NCI-H2196 treated with DMSO at 0.1 percent for 48 hours (cell line): ENCODE measurements at regions not wholly inside any gene's neighbourhood (a gene's known extent, or its start where the extent isn't known, plus 50 kb on each side); places are given as distances from the start of the nearest gene placed in this dataset.
"Not testable (repeated sequence)": the region's sequence is repeated elsewhere in the genome, so short reads cannot be mapped to it uniquely, and the experiment has no call there.

Source experiments
- DNase-seq: peaks from one replicate; lab custom pipeline; 2025; ENCODE audit not compliant: unreplicated experiment; lab: John Stamatoyannopoulos, UW

DNA sequence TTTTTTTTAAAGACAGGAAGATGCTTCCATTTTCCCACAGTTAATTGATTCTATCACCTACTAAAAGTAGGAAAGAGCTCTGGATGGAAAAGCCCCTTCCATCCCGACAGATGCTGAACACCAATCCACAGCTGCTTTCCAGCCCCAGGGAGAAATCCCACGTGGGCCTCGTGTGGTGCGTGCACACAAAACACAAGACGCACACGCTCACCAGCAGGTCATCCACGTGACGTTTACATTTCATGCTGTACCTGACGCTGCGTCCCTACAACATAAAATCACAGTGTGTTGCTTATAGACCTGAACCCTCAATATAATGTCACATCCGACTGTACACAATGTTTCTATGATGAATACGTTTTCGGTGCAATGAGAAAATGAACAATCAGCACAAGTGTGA is 50.2 kb upstream of the DACT2 start:
- no peak for DNase-seq

DNA sequence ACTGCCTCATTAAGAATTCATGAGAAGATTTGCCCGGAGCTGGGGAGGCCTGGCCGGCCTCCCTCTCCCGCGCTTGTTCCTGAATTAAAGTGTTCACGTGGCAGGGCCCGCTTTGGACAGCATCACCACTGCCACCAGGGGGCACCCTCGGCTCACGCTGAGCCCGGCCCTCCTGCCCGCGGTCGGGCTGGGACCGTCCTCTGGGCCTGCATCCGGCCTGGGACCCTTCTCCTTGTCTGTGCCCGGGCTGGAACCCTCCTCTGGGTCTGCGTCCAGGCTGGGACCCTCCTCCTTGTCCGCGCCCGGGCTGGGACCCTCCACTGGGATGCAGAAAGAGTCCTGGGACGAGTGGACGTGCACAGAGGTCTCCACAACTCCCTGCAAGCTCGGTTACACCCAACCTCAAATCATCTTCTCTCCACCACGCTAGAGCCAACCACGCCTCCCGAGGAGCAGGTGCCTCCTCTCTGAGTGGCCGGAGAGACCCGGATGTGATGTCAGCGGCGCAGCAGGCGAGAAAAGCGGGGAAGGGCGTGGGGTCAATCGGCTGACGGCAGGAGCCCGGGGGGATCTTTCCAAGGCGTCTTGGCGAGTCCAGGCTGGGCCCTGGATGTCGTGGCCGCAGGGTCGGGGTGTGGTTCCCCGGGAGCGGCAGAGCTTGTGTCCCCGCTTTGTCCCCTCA is 50.9 kb upstream of the DACT2 start:
- DNase-seq = no peak

DNA sequence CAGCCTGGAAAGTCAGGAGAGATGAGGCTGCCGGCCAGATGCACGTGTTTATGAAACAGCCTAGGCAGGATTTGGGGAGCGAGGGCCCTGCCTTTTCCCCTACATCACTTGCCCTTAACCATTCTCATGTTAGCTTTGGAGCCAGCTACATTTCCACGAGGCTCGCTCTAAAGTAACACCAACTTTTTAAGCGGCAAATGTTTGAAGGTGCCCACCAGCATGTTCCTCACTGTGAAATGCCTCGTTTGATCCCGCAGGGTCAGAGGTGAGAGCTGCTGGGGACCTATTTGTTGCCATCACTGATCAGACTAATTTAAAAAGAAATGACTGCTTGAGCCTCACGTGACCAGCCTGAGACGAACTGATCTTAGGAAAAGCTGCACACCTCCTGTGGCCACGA is 51.6 kb upstream of the DACT2 start:
- no peak for DNase-seq

DNA sequence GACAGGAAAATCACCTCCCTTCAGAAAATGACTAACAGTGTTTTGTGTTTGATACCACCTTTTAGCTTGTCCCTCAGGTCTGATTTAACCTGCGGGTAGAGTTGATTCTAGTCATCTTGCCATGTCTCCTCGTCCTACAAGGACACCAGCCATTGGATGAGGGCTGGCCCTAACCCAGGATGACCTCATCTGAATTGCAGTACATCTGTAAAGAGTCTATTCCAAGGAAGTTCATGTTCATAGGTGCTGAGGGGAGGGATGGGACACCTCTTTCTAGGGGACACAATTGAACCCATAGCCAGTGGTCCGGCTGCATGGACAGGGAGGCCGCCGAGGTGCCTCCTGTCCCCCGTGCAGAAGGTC is 52.0 kb upstream of the DACT2 start:
- no peak for DNase-seq

DNA sequence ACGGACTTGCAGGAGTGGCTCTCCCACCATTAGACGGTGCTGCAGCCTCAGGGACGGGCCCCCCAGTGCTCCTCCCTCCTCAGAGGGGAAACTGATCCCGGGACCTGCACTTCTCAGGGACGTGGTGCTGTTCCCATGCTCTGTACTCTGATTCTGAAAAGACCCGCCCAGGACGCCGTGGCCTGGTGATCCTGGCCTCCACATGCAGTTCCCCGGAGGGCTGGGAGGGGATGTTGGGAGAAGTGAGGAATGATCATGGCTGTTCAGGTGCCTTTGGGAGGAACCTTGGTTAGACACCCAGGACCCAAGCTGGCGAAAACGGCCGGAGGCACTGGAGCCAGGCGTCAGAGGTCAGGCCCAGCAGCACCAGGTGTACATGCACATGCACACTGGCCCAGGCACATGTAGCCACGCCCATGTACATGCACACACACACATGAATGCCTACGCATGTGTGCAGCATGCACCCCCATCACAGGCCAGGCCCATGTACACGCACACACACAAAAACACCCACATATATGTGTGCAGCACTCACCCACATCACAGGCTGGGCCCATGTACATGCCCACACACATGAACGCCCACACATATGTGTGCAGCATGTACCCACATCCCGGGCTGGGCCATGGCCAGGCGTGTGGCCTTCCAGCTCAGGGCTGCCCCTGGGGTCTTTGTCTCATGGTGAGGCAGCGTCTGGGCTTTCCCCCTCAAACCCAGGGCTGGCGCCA is 52.6 kb upstream of the DACT2 start:
- DNase-seq = no peak

DNA sequence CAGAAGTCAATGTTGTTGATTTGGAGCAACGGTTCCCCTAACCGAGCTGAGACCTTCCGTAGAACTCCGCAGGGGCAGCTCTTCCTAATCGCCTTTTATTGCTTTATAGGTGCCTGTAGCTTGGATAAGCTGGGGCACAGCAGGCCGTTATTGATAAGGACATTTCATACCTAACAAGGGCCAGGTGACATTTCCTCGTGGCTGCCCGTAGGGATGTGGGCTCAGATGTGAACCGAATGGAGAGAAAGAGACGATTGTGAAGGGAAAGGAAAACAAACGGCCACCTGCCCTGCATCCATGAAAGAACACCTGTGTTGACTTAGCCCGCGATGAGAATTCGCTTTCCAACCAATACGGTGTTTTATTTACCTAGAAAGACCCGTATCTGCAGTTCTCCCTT is 53.3 kb upstream of the DACT2 start:
- DNase-seq = peak; percentile 21

DNA sequence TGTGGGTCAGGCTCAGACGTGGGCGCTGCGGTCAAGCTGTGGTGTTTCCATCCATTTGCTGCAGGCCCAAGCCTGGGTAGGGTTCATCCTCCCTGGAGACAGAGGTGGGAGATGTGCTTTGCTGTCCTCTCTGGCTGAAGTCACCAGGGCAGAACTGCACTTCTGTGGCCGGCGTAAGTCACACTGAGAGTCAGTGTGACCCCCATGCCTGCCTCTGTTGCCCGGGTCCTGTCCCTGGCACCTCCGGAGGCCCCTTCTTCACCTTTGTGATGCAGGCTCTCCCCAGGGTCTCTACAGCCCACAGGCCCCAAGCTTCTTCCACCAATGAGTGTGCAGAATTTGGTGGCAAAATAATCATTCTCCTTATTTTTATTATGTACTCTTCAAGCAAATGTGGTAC is 53.8 kb upstream of the DACT2 start:
- DNase-seq = no peak

DNA sequence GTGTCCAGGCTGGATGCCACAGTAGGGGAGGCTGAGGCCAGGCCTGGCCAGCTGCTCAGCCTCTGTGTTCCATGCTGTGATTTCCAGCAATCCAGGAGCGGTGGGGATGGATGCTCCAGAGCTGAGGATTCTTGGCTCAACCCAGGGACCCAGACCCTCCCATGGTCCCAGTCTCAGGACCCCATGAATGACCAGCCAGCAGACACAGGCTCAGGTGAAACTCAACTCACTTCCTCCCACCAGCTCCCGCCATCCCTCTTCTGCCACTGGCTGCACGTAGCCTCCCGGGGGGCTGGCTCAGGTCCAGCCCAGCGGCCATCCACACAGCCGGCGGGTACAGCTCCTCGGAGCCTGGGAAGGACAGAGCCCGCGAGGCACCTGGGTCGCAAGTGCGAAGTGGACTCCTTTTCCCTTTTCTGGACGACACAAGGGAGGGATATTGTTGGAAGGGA is 54.5 kb upstream of the DACT2 start:
- no peak for DNase-seq

DNA sequence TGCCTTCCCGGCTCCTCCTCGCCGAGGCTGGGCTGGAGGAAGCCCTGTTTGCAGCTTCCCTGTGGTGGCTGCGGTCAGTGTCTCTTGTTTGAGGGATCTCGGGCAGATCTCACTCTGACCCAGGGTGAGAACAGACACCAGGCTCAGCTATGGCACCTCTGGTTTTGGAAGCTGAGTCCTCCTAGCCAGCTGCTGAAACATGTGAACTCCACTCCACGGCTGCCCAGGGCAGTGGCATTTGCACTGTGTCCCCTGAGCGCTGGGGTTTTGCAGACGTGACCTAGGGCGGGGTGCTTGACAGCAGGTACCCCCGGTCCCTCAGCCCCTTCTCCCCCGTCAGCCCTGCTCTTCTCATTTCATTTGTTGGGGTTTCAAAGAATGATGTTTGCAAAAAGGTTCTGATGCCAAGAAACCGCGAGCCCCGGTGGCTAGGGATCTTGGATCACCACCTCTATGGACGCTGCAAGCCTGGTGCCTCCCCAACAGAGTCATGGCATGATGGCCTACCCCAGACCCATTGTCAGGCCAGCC is 55.0 kb upstream of the DACT2 start:
- no peak for DNase-seq

DNA sequence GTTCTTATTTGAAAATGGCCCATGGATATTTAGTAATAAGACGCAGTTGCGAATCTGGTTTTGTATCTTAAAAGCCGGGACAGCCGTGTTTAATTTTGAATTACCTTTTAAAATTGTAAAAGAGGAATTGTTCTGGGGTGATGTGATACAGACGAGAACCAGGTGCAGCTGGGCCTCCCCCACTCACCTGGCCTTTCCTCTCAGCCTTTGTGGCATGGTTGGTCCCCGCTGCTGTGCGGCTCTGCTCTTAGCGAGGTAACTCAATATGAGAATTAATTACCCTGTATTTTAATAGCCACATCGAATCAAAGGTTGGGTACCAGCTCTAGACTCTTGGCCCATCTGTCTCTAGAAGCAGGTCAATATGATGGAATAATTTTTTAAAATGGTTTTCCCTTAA is 56.5 kb upstream of the DACT2 start:
- no peak for DNase-seq

DNA sequence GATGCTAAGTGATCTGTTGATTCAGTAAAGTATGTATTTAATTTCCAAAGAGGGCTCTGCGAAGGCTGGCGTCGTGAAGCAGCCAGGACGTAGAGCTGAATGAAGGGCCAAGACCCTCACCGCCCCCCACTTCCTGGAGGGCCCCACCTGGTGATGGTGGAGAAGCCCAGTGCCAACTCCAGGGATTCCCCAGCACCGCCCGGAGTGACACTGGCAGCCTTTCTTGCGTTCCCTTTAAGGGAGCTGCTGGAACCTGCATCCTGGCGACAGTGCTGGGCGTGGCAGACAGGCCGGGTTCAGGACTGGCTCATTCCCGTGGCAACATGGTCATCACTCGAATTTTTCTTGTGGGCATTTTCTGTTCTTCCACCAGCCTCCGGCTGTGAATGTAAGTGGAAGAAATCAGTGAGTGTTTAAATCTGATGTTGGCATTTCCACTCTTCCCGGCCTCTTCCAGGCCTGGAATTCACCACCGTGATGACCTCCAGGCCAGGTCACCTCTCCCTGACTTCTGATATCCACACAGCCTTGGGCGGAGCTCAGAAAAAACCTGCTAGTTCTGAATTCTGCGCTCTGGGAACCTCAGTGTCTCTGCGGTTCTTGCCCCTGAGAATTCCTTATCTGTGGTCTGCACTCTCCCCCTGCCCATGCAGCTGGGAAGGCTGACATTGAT is 57.4 kb upstream of the DACT2 start:
- no peak for DNase-seq

DNA sequence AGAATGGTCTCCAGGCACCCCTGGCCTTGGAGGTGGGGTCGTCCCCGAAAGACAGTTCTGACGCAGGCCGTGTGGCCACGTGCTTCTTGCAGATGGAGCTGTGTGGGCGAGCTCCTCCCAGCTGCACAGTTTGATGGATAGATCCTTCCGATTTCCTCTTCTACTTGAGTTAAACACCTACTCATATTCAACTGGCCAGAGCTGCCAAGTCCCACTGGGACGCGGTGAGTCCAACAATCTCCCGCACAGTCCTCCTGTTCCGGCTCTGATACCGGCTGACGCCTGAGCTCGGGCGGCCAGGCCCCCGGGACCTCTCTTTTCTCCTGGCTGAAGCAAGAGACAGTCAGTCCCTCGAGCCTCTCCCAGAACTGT is 57.9 kb upstream of the DACT2 start:
- no peak for DNase-seq

DNA sequence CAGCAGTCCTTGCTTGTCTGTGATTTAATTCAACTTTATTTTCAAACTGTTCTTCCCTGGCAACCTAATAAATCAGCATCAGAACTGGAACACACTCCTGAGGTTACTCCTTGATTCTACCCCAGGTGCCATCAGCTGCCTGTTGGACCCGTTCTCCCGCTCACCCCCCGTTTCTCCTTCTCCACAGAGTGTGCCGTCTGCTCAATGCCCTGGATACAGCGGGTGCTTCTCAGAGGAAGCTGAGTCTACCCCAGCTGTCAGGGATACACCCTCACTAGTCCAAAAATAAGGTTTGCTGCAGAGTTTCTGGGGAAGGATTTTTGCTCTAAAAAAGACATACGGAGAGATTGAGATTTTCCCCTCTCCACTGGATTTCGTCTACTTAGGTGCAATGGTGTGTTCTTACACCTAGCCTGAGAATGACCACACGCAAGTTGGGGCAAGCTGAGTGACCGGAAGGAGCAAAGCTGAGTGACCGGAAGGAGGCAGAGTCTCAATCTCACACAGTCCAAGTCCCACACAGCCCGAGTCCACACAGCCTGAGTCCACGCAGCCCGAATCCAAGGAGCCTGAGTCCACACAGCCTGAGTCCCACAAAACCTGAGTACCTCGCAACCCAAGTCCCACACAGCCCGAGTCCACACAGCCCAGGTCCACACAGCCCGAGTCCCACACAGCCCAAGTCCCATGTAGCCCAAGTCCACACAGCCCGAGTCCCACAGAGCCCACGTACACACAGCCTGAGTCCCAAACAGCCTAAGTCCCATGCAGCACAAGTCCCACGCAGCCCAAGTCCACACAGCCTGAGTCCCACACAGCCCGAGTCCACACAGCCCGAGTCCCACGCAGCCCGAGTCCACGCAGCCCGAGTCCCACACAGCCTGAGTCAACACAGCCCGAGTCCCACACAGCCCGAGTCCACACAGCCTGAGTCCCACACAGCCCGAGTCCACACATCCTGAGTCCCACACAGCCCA is 58.6 kb upstream of the DACT2 start:
- DNase-seq = no peak

DNA sequence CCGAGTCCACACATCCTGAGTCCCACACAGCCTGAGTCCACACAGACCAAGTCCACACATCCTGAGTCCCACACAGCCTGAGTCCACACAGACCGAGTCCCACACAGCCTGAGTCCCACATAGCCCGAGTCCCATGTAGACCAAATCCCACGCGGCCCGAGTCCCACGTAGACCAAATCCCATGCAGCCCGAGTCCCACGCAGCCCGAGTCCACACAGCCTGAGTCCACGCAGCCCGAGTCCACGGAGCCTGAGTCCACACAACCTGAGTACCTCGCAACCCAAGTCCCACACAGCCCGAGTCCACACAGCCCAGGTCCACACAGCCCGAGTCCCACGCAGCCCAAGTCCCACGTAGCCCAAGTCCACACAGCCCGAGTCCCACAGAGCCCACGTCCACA is 60.0 kb upstream of the DACT2 start:
- DNase-seq = not testable (repeated sequence)

DNA sequence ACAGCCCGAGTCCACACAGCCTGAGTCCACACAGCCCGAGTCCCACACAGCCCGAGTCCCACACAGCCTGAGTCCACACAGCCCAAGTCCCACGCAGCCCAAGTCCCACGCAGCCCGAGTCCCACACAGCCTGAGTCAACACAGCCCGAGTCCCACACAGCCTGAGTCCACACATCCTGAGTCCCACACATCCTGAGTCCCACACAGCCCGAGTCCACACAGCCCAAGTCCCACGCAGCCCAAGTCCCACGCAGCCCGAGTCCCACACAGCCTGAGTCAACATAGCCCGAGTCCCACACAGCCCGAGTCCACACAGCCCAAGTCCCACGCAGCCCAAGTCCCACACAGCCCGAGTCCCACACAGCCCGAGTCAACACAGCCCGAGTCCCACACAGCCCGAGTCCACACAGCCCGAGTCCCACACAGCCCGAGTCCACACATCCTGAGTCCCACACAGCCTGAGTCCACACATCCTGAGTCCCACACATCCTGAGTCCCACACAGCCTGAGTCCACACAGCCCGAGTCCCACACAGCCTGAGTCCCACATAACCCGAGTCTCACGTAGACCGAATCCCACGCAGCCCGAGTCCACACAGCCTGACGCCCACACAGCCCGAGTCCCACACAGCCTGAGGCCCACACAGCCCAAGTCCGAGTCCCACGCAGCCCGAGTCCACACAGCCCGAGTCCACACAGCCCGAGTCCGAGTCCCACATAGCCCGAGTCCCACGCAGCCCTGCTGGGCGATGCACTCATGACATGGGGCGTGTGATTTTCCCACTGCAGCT is 60.6 kb upstream of the SMOC2 start:
- not testable (repeated sequence) for DNase-seq

DNA sequence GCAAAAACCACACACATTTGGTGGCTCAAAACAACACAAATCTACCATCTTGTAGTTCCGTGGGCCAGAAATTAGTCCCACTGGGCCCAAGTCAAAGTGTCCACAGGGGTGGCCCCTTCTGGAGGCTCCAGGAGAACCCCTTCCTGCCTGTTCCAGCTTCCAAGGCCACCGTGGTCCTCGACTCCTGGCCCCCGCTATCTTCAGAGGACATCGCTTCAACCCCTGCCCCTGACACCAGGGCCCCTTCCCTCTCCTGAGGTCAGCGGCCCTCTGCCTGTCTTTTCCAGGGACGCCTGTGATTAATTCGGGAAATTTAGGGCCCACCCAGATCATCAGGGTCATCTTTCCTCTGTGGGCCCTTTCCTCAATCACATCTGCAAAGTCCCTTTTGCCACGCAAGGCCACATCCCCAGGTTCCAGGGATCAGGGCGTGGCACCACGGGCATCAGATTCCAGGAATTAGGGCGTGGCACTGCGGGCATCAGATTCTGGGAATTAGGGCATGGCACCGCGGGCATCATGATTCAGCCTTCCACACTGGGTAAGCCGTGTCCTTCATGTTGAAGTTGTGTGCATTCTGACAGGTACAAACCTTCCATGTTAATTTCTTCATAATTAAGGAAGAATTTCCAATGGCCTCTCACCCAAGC is 59.9 kb upstream of the SMOC2 start:
- no peak for DNase-seq

DNA sequence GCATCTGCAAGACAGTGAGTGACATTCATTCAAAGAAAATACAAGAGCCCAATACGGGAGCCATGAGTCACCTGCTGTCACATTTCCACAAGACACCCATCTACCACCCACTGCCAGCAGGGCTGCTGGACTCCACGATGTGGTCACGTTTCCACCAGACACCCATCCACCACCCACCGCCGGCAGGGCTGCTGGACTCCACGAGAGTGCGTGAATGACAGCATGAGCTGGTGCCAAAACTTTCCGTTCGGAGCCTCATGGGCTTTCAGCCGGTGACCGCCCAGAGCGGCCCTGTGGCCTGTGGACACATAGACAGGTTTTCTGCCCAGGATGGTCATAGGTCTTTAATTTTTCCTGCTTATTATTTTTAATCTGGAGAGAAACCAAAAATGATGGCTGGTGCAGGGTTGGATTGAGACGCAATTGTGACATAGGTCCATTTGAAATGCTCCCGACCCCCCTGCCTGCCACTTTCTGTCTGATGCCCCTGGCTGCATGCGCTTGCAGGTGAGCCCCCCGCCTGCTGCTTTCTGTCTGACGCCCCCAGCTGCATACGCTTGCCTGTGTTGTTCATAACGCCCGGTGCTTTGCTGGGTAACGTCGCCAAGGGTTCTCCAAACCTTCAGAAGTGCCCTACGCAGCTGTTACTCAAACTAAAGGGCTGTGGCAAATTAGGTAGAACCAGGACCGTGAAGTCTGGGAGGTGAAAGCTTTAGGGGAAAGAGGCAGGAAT is 59.1 kb upstream of the SMOC2 start:
- DNase-seq = no peak

DNA sequence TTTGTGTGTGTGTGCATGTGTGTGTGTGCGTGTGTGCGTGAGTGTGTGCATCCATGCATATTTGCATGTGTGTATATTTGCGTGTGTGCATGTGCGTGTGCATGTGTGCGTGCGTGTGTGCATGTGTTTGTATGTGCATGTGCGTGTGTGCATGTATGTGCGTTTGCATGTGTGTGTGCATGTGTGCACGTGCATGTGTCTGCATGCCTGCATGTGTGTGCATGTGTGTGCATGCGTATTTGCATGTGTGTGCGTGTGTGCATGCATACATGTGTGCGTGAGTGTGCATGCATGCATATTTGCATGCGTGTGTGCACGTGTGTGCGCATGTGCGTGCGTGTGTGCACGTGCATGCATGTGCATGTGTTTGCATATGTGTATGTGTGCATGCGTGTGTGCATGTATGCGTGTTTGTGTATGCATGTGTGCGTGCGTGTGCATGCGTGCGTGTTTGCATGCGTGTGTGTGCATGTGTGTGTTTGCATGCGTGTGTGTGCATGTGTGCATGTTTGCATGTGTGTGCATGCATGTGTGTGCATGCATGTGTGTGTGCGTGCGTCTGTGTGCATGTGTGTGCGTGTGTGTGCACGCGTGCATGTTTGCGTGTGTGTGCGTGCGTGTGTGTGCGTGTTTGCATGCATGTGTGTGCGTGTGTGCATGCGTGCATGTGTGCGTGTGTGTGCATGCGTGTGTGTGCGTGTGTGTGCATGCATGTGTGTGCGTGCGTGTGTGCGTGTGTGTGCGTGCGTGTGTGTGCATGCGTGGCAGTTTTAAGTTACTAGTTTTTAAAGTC is 57.7 kb upstream of the SMOC2 start:
- no peak for DNase-seq
